IPS DF 4.7 (cell line): ENCODE measurements at regions not wholly inside any gene's neighbourhood (a gene's known extent, or its start where the extent isn't known, plus 50 kb on each side); places are given as distances from the start of the nearest gene placed in this dataset.

Experiments used
- DNase-seq: peaks from one replicate; pipeline ENCODE4 v3.0.0-alpha.2; 2013; ENCODE audit warnings: low spot score; ENCODE audit errors: extremely low read depth

DNA sequence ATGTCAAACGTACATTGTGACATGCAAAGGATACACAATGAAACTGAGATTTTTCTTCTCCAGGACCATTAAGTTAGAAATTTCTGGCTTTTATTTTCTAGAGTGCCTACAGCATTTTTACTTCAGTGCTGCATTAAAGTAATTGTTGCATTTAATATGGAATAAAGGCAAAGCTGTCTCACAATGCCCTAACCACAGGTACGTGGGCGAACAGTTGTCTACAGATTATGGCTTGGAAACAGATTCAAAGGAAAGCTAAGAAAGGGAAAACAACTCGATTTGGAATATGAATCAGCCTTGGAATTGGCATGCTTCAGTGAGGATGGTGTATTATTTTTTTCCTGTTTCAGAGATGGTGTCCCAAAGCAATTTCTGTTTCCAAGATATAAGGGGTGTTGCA, 79.1 kb upstream of the TUSC7 start:
- DNase-seq: no peak

DNA sequence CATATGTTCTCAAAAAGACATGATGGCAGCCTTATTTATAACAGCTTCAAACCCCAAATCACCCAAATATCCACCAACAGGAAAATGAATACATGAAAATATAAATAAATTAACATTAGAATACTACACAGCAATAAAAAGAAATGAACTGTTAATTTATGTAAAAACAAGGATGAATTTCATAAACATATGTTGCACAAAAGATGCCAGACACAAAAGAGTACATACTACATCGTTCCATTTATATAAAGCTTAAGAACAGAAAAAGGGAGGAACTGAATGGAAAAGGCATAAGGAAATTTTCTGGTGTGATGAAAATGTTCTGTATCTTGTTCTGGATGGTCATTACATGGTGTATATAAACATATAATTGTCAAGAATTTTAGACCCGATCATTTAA, 69.9 kb upstream of the TUSC7 start:
- no peak for DNase-seq

DNA sequence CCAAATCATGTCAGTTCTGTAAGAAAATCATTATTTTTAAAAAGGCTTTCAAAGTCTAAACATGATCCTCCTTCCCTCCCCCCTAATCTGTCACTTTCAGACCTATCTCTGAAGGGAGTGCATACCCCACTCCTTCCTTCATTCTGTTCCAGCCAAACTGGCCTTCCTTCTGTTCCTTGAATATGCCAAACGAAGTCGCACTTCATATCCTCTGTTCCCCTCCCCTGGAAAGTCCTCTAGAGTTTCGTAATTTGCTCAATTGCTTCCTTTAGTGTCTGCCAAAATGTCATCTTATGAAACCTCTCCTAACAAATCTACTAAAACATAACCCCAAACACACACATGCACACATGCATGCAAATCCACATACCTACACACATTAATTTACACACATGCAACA, 69.5 kb upstream of the TUSC7 start:
- no peak for DNase-seq

DNA sequence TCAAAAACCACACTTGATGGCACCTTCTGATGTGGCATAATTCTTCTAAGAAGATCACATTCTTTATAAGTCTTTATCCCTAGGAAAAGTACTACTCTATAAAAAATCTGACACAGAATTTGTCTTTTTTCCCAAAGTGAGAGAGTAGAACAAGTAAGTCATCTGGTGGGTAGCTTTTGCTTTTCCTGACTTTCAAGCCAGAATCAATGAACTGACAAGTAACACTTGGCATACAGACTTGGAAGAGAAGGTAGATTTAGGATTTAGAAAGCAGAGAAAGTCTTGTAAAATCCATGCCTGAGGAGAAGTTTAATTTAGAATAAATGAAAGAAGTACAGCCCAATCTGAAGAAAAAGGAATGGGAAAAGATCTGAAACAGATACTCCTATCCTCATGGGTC, 66.6 kb upstream of the TUSC7 start:
- no peak for DNase-seq

DNA sequence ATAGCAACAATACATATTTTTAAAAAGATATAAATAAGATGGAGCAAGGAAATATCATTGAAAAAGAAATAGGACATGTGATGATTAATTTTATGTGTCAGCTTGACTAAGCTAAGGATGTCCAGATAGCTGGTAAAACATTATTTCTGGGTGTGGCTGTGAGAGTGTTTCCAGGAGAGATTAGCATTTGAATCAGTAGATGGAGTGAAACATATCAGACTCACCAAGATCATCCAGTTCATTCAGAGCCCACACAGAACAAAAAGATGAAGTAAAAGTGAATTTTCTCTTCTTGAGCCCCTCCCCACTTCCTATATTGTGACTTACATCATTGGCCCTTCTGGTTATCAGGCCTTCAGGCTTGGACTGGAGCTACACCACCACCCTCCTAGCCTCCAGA, 61.6 kb upstream of the TUSC7 start:
- no peak for DNase-seq
